HS-5 (cell line): ENCODE measurements at regions not wholly inside any gene's neighbourhood (a gene's known extent, or its start where the extent isn't known, plus 50 kb on each side); places are given as distances from the start of the nearest gene placed in this dataset.

Experiments
- DNase-seq: peaks from one replicate; pipeline ENCODE4 v3.0.0-alpha.2; 2012; ENCODE audit warnings: low read depth

GRCh38 chr4:135672202-135672601 is 1470.6 kb upstream of the PABPC4L start:
- DNase-seq = no peak

DNA sequence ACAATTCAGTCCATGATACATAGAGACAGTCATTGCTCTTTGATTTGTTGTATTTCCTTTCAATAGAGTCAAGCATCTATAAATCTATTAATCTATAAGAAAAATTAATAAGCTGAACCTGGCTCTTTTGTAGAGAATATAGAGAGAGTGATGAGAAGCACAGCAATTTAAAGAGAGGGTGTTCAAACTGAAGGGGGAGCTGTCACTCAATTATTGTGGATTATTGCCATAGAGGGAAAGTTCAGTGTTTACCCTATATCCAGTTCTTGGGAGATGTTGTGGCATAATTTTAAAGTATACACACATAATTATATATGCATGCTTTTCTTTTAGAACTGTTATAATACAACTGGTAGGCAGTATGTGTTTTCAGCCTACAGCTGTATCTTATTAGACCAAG is 1469.0 kb upstream of the PABPC4L start:
- no peak for DNase-seq
